Glutamatergic neuron (in vitro differentiated cells): ENCODE measurements at regions not wholly inside any gene's neighbourhood (a gene's known extent, or its start where the extent isn't known, plus 50 kb on each side); places are given as distances from the start of the nearest gene placed in this dataset.

Source experiments
- DNase-seq: peaks from one replicate; pipeline ENCODE4 v3.0.0; 2022
- H3K27ac Mint-ChIP-seq: one replicate; pipeline ENCODE4 v1.8.0; 2020; ENCODE audit warnings: mild to moderate bottlenecking, mixed read lengths, inconsistent platforms; ENCODE audit not compliant: unreplicated experiment
- H3K27me3 Mint-ChIP-seq: one replicate; pipeline ENCODE4 v1.8.0; 2020; ENCODE audit warnings: mild to moderate bottlenecking, moderate library complexity, mixed read lengths, inconsistent platforms; ENCODE audit not compliant: unreplicated experiment
- H3K36me3 Mint-ChIP-seq: one replicate; pipeline ENCODE4 v1.8.0; 2020; ENCODE audit warnings: mild to moderate bottlenecking, mixed read lengths, inconsistent platforms; ENCODE audit not compliant: unreplicated experiment
- H3K4me1 Mint-ChIP-seq: one replicate; pipeline ENCODE4 v1.8.0; 2020; ENCODE audit warnings: mild to moderate bottlenecking, low read depth, mixed read lengths, inconsistent platforms; ENCODE audit not compliant: unreplicated experiment
- H3K4me3 Mint-ChIP-seq: one replicate; pipeline ENCODE4 v1.8.0; 2020; ENCODE audit warnings: mild to moderate bottlenecking, mixed read lengths, inconsistent platforms; ENCODE audit not compliant: unreplicated experiment
- H3K9me3 Mint-ChIP-seq: one replicate; pipeline ENCODE4 v1.8.0; 2020; ENCODE audit warnings: mild to moderate bottlenecking, moderate library complexity, mixed read lengths, inconsistent platforms; ENCODE audit not compliant: unreplicated experiment
- TF ChIP-seq, protein P1 (sequence below): fragments of 200-600 bp; sonication (generic); IDR thresholded peaks from one replicate; pipeline ENCODE4 v1.5.0; 2021; ENCODE audit not compliant: partially characterized antibody, unreplicated experiment

- no peak for DNase-seq
- Mint-ChIP-seq H3K9me3 (peaks cover 31% of the 10 kb centered on the region), H3K36me3 (peaks cover 13% of the 10 kb centered on the region), H3K27ac (no peak overlapping the region), H3K4me1 (peaks cover 37% of the 10 kb centered on the region), H3K27me3 (peaks cover 13% of the 10 kb centered on the region), H3K4me3 (no peak overlapping the region)
- TF ChIP-seq, protein P1, sequence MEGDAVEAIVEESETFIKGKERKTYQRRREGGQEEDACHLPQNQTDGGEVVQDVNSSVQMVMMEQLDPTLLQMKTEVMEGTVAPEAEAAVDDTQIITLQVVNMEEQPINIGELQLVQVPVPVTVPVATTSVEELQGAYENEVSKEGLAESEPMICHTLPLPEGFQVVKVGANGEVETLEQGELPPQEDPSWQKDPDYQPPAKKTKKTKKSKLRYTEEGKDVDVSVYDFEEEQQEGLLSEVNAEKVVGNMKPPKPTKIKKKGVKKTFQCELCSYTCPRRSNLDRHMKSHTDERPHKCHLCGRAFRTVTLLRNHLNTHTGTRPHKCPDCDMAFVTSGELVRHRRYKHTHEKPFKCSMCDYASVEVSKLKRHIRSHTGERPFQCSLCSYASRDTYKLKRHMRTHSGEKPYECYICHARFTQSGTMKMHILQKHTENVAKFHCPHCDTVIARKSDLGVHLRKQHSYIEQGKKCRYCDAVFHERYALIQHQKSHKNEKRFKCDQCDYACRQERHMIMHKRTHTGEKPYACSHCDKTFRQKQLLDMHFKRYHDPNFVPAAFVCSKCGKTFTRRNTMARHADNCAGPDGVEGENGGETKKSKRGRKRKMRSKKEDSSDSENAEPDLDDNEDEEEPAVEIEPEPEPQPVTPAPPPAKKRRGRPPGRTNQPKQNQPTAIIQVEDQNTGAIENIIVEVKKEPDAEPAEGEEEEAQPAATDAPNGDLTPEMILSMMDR: no peak
Observed at GRCh38 chr17:79497777-79498348, 113.0 kb downstream of the RBFOX3 start.

GRCh38 chr17:79496422-79497005 is 114.3 kb downstream of the RBFOX3 start:
- Mint-ChIP-seq H3K36me3 (peaks cover 19% of the 10 kb centered on the region), H3K4me3 (no peak overlapping the region), H3K4me1 (peaks cover 30% of the 10 kb centered on the region), H3K9me3 (peaks cover 37% of the 10 kb centered on the region), H3K27ac (peak overlapping the region; percentile 43), H3K27me3 (peaks cover 16% of the 10 kb centered on the region)
- DNase-seq: no peak
- TF ChIP-seq, protein P1: no peak

DNA sequence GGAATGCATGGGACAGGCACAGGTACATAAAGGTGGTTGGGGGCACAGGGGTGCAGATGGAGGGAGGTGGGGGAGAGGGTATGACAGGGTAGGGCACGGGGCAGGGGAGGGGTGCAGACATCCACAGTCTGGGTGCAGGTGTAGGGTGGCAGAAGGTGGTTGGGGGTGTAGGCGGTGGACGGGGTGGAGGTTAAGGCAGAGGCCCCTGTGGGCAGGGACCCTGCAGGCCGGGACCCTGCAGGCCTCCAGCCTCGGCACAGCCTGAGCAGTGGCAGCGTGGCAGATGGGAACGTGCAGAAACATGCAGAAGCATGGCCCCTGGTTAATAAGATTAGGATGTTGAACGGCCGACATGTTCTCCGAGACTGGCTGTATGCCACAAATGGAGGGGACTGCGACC is 115.2 kb downstream of the RBFOX3 start:
- peaks cover 38% of the 10 kb centered on the region for H3K9me3 Mint-ChIP-seq
- no peak for DNase-seq
- no peak overlapping the region for H3K27ac Mint-ChIP-seq
- H3K36me3 Mint-ChIP-seq: peaks cover 19% of the 10 kb centered on the region
- H3K27me3 Mint-ChIP-seq: peaks cover 16% of the 10 kb centered on the region
- TF ChIP-seq, protein P1: no peak
- peaks cover 23% of the 10 kb centered on the region for H3K4me1 Mint-ChIP-seq
- H3K4me3 Mint-ChIP-seq: no peak overlapping the region

DNA sequence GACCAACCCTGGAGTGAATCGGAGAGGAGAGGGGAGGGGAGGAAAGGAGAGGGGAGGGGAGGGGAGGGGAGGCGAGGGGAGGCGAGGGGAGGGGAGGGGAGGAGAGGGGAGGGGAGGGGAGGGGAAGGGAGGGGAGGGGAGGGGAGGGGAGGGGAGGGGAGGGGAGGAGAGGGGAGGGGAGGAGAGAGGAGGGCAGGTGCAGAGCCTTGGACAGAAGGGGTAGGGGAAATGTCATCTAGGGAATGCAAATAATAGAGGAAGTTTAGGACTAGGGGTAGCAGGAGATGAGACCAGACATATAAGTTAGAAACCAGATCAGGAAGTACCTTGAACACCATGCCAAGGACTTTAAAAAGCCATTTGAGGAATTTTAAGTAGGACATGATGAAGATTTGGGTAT is 119.8 kb downstream of the RBFOX3 start:
- TF ChIP-seq, protein P1: no peak
- Mint-ChIP-seq H3K4me1 (peaks cover 21% of the 10 kb centered on the region), H3K4me3 (no peak overlapping the region), H3K36me3 (peaks cover 14% of the 10 kb centered on the region), H3K9me3 (peaks cover 26% of the 10 kb centered on the region), H3K27me3 (peaks cover 11% of the 10 kb centered on the region), H3K27ac (no peak overlapping the region)
- DNase-seq: no peak

GRCh38 chr17:79490530-79490929 is 120.3 kb downstream of the RBFOX3 start:
- peaks cover 14% of the 10 kb centered on the region for H3K36me3 Mint-ChIP-seq
- H3K9me3 Mint-ChIP-seq: peaks cover 26% of the 10 kb centered on the region
- H3K4me1 Mint-ChIP-seq: peaks cover 20% of the 10 kb centered on the region
- H3K27ac Mint-ChIP-seq: no peak overlapping the region
- TF ChIP-seq, protein P1: no peak
- H3K27me3 Mint-ChIP-seq: peaks cover 13% of the 10 kb centered on the region
- no peak for DNase-seq
- H3K4me3 Mint-ChIP-seq: no peak overlapping the region
